Osteoblast (primary cell): ENCODE measurements at regions not wholly inside any gene's neighbourhood (a gene's known extent, or its start where the extent isn't known, plus 50 kb on each side); places are given as distances from the start of the nearest gene placed in this dataset.

ENCODE experiments used
- DNase-seq: peaks from one replicate; pipeline ENCODE4 v3.0.0; 2011; ENCODE audit warnings: low spot score, mixed read lengths; ENCODE audit not compliant: insufficient read length; ENCODE audit errors: missing footprints
- H2AFZ ChIP-seq: 2 replicates; pipeline ENCODE4 v1.6.0; 2011; ENCODE audit warnings: mild to moderate bottlenecking, low read length
- H3K27ac ChIP-seq: 2 replicates; pipeline ENCODE4 v1.5.1; 2011; ENCODE audit warnings: mild to moderate bottlenecking, low read depth, low read length, moderate library complexity
- H3K27me3 ChIP-seq: 2 replicates; pipeline ENCODE4 v1.6.0; 2012; ENCODE audit warnings: mild to moderate bottlenecking, control low read depth, inconsistent platforms, low read length, moderate library complexity; ENCODE audit not compliant: insufficient read depth
- H3K36me3 ChIP-seq: 2 replicates; pipeline ENCODE4 v1.5.1; 2011; ENCODE audit warnings: mild to moderate bottlenecking, low read length, control low read depth, moderate library complexity; ENCODE audit not compliant: insufficient read depth
- H3K4me1 ChIP-seq: 2 replicates; pipeline ENCODE4 v1.5.1; 2011; ENCODE audit warnings: mild to moderate bottlenecking, low read length, control low read depth, moderate library complexity; ENCODE audit not compliant: insufficient read depth
- H3K4me2 ChIP-seq: 2 replicates; pipeline ENCODE4 v1.6.0; 2011; ENCODE audit warnings: mild to moderate bottlenecking, low read length; ENCODE audit not compliant: insufficient read depth
- H3K4me3 ChIP-seq: fragments of 200-600 bp; sonication (generic); 3 replicates; pipeline ENCODE4 v1.5.1; 2012; ENCODE audit warnings: mild to moderate bottlenecking, low read length, inconsistent platforms; ENCODE audit not compliant: insufficient read depth
- H3K79me2 ChIP-seq: 2 replicates; pipeline ENCODE4 v1.6.0; 2012; ENCODE audit warnings: mild to moderate bottlenecking, low read length, control low read depth, inconsistent platforms; ENCODE audit not compliant: insufficient read depth
- H3K9me3 ChIP-seq: 2 replicates; pipeline ENCODE4 v1.5.1; 2011; ENCODE audit warnings: low read depth, low read length, control low read depth
- H4K20me1 ChIP-seq: 2 replicates; pipeline ENCODE4 v1.6.0; 2012; ENCODE audit warnings: mild to moderate bottlenecking, low read length, control low read depth; ENCODE audit not compliant: insufficient read depth
- TF ChIP-seq, protein P1 (sequence below): IDR thresholded peaks from 2 replicates; pipeline ENCODE4 v1.5.1; 2011; ENCODE audit warnings: mild to moderate bottlenecking, low read depth, low read length, moderate library complexity; ENCODE audit errors: extremely low read depth

DNA sequence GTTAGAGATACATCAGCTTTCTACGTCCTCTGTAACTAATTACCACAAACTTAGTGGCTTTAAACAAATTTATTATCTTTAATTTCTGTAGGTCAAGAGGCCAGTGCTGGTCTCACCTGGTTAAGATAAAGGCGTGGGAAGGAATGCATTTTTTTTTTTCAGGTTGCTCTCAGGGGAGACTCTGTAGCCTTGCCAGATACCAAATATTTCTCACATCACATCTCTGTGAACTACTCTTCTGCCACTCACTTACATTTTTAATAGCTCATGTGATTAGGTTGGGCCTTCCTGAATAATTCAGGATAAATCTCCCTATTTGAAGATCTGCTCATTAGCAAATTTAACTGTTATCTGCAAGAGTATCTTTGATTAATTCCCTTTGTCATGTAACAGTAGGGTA lies 214.6 kb downstream of the CBLN2 start:
- Histone ChIP-seq H4K20me1 (no peaks in the 10 kb centered on the region), H3K9me3 (no peaks in the 10 kb centered on the region), H3K4me2 (no peak overlapping the region), H3K27ac (no peak overlapping the region), H3K79me2 (no peaks in the 10 kb centered on the region), H2AFZ (no peak overlapping the region), H3K4me3 (no peak overlapping the region), H3K4me1 (no peaks in the 10 kb centered on the region), H3K36me3 (no peaks in the 10 kb centered on the region), H3K27me3 (no peaks in the 10 kb centered on the region)
- TF ChIP-seq, protein P1, sequence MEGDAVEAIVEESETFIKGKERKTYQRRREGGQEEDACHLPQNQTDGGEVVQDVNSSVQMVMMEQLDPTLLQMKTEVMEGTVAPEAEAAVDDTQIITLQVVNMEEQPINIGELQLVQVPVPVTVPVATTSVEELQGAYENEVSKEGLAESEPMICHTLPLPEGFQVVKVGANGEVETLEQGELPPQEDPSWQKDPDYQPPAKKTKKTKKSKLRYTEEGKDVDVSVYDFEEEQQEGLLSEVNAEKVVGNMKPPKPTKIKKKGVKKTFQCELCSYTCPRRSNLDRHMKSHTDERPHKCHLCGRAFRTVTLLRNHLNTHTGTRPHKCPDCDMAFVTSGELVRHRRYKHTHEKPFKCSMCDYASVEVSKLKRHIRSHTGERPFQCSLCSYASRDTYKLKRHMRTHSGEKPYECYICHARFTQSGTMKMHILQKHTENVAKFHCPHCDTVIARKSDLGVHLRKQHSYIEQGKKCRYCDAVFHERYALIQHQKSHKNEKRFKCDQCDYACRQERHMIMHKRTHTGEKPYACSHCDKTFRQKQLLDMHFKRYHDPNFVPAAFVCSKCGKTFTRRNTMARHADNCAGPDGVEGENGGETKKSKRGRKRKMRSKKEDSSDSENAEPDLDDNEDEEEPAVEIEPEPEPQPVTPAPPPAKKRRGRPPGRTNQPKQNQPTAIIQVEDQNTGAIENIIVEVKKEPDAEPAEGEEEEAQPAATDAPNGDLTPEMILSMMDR, result no peak
- no peak for DNase-seq

DNA sequence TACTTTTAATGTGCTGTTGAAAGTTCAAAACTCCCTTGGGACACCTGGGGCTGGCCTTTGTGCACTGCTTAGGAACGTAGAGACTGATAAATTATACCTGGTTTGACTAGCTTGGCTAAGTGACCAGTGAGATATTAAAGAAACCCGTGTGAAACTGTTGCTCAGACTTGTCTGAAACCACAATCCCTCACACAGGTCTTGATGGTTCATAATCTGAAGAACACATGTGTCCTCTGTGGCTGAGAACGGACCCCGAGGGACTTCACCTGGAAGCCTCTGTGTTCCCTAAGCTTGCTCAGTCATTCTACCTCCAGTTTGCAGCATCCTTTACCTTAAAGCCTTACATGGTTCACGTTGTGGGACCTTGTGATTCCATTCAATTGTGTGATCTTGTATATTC lies 218.8 kb downstream of the CBLN2 start:
- DNase-seq, result no peak
- Histone ChIP-seq H3K27ac (no peak overlapping the region), H2AFZ (no peak overlapping the region), H3K27me3 (no peaks in the 10 kb centered on the region), H4K20me1 (no peaks in the 10 kb centered on the region), H3K9me3 (no peaks in the 10 kb centered on the region), H3K79me2 (no peaks in the 10 kb centered on the region), H3K4me3 (no peak overlapping the region), H3K36me3 (no peaks in the 10 kb centered on the region), H3K4me1 (no peaks in the 10 kb centered on the region), H3K4me2 (no peak overlapping the region)
- TF ChIP-seq, protein P1, result no peak

- Histone ChIP-seq H3K4me3 (no peak overlapping the region), H2AFZ (no peak overlapping the region), H4K20me1 (no peaks in the 10 kb centered on the region), H3K36me3 (no peaks in the 10 kb centered on the region), H3K27ac (no peak overlapping the region), H3K79me2 (no peaks in the 10 kb centered on the region), H3K4me2 (no peak overlapping the region), H3K27me3 (no peaks in the 10 kb centered on the region), H3K4me1 (no peaks in the 10 kb centered on the region), H3K9me3 (no peaks in the 10 kb centered on the region)
- TF ChIP-seq, protein P1, result no peak
- no peak for DNase-seq
Observed at GRCh38 chr18:72324677-72325076, 219.5 kb downstream of the CBLN2 start.

GRCh38 chr18:72316497-72316896 lies 227.6 kb downstream of the CBLN2 start:
- H3K79me2 ChIP-seq, result no peaks in the 10 kb centered on the region
- no peaks in the 10 kb centered on the region for H3K27me3 ChIP-seq
- no peak overlapping the region for H3K4me2 ChIP-seq
- no peak overlapping the region for H3K4me3 ChIP-seq
- H3K4me1 ChIP-seq, result no peaks in the 10 kb centered on the region
- TF ChIP-seq, protein P1, result no peak
- H4K20me1 ChIP-seq, result no peaks in the 10 kb centered on the region
- no peaks in the 10 kb centered on the region for H3K36me3 ChIP-seq
- no peak for DNase-seq
- no peak overlapping the region for H2AFZ ChIP-seq
- H3K9me3 ChIP-seq, result no peaks in the 10 kb centered on the region
- H3K27ac ChIP-seq, result no peak overlapping the region
